HG02571 (cell line): ENCODE measurements at regions not wholly inside any gene's neighbourhood (a gene's known extent, or its start where the extent isn't known, plus 50 kb on each side); places are given as distances from the start of the nearest gene placed in this dataset.

Experiments used
- ATAC-seq: cut with Tn5 transposase; IDR thresholded peaks from one replicate; pipeline ENCODE4 v1.9.1; 2021; ENCODE audit warnings: mild to moderate bottlenecking, moderate library complexity; ENCODE audit not compliant: unreplicated experiment

GRCh38 chr9:21744841-21745240, 57.6 kb upstream of the MTAP start:
- no peak for ATAC-seq

- ATAC-seq, result no peak
Measured at GRCh38 chr9:21746550-21746949, 55.9 kb upstream of the MTAP start.

- no peak for ATAC-seq
Measured at GRCh38 chr9:21747175-21747574, 55.3 kb upstream of the MTAP start.

- ATAC-seq, result no peak
Measured at GRCh38 chr9:21750021-21750735, 52.3 kb upstream of the MTAP start.

- no peak for ATAC-seq
Measured at GRCh38 chr9:21751998-21752397, 50.4 kb upstream of the MTAP start.
